ENCODE measurements at regions not wholly inside any gene's neighbourhood (a gene's known extent, or its start where the extent isn't known, plus 50 kb on each side); places are given as distances from the start of the nearest gene placed in this dataset.
"Not testable (repeated sequence)": the region's sequence is repeated elsewhere in the genome, so short reads cannot be mapped to it uniquely, and the experiment has no call there.

DNA sequence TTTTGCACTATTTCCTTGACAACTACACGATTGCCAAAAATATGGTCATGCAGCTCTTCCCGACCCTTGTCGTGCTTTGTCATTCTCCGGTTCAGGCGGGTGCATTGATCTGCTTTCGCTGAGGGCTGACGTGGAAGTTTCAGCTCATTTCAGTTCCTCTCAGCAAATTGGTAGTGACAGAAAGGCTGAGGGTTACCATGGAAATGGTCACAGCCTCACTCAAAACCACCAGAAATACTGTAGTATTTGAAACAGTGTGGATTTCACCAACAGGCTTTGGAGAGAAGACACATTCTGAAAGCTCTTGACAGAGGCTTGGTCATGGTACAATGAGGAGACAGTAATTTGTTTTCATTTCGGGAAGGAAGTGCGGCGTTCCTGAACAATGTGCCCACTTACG lies 99.7 kb upstream of the EXOC2 start:
- no peak for DNase-seq

DNA sequence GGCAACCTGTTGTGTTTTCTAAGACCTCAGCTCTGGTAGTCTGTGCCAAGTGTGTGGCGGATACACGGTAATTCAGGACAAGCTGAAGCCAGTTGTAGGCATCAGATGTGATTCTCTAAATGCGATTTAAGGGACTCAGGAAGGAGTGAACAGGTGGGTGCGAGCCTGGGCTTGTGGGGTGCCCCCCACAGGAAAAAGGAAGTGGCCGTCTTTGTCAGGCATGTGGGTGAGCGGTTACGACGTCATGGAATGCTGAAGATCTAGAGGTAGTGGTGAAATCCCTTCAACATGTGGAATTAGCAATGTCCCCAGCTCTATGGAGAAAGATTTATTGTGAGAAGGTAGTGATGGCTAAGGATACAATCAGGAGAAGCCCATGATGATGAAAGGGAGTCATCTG lies 95.1 kb upstream of the EXOC2 start:
- no peak for DNase-seq

DNA sequence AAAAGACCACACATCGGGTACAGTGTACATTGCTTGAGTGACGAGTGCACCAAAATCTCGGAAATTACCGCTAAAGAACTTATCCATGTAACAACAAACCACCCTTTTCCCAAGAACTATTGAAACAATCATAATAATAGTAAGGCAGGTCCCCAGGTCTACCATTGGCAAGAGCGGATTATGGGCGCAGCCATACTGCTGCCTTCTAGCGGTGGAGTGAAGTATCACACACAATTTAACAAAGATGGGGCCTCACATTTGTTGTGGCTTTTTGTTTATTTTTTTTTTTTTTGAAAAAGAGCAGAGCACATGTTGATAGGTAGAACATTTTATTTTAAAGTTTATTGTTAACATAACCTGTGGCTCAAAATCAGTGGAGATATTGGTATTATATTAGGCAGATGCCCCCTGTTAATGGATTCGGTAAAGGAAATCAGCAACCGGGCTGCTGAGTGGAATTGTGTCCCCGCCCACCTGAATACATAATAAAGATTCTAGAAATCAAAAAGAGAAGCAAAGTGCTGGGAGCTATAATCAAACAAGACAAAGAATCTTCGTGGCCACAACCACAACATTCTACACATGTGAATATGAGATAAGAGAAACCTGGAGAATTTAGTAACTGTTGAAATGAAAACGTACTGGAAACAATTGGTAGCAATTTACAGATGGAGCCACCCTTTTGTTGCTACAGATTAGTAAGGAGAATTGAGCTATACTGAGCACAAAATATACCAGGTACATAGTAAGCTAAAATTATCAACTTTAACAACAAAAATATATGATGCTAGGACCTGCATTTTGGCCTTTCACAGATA lies 94.2 kb upstream of the EXOC2 start:
- DNase-seq, result no peak

DNA sequence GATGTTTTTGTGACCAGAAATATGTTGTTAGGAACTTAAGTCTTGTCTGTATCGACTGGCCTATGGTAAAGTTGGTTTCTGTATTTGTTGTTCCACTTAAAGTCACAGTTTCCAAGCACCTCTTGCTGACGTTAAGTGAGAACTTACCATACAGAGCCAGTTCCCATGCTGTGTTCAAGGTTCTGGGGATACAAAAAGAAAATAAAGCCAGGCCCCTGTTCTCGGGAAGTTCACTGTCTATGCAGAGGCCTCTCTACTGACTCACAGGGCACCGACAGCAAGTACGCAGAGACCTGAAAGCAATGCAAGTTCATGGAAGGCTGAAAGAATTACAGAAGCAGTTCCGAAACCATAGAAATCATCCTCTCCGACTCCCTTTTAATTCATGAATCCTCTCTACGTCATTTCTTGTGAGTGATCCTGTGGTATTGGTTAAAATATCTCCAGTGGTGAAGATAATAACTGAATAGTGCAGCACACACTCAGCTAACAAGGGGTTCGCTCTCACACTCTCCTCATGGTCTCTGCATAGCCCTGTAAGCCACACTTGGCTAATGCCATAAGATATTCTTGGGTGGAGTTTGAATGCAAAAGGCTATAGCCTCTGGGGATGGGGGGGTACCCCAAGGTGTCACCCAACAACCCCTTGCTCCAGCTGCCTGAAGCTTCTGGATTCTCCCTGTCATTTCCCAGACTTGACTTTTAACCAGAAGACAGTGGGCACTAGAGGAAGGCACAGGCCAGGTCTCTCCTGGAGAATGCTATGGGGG lies 91.2 kb upstream of the EXOC2 start:
- no peak for DNase-seq

DNA sequence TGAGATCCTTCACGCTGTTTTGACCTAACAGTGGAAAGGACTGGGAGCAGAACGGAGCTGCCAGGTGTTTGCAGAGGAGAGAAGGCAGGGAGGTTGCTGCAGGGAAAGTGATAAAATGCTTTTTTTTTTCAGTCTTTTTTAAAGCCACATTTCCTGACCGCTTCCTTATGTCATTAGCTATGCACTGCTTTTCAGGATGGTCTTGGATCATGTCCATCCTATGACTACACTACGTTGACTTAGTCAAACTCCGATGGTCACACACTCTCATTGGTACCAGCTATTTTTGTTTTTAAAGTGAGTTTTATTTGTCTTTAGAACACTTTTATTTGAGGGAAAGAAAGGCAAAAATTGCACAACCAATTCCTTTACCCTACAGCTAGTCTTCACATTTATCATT lies 89.2 kb upstream of the EXOC2 start:
- no peak for DNase-seq

DNA sequence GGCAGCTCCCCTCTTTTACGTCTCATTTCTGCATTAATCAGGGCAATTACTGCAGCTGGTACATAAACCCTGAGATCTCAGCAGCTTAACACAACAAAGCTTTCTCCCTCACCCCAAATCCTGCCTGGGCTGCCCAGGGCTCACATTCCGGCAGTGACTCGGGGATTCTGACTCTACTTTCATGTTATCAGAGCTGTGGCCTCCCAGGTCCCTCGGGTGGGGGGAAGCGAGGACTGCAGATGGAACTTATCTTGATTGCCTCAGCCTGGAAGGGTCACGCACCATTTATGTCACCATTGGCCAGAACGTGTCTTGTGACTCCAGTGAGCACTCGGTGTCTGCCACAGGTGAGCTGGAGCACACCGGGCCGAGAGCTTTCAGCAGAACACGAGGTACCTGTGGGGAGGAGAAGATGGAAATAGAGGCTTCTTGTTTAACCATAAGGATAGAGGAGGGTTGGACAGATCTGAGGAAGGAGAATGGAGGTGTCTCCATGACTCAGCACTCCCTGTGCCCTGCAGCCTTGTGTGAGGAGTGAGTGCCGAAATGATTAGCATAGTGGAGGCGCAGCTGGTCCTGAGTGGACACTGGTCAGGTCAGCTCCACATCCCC lies 88.5 kb upstream of the EXOC2 start:
- no peak for DNase-seq

DNA sequence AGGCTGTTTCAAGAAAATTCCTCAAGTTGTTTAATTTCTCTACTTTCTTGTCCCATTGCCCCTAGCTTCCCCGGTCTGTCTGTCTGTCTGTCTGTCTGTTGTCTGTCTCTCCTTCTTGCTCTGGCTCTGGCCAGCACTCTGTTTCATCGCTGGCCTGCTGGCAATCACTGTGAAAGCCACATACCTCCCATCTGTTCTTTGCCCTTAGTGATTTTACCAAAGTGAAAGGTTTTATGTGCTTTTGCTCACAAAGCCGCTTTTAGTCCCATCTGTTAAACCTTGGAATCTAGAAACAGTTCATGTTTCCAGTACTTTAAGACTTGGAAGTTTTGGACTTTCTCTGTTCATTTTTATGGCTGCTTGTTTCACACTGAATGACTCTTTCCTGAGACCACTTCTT lies 87.8 kb upstream of the EXOC2 start:
- no peak for DNase-seq

DNA sequence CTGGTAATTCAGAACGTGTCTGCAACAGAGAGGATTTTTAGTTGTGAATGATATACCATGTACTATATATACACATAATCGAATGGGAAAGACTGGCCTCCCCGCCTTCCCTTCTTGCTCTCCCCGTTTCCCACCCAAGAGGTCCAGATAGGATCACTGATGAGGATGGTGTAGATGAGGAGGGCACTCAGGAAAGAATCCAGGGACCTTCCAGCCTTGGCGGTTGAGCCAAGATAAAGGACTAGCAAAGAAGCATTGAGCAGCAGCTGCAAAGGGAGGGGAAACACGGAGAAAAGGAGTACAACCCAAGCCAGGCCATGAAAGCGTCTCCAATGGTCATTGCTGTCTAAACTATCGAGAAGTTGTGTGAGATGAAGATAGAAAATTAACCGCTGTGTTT lies 84.0 kb upstream of the EXOC2 start:
- no peak for DNase-seq

DNA sequence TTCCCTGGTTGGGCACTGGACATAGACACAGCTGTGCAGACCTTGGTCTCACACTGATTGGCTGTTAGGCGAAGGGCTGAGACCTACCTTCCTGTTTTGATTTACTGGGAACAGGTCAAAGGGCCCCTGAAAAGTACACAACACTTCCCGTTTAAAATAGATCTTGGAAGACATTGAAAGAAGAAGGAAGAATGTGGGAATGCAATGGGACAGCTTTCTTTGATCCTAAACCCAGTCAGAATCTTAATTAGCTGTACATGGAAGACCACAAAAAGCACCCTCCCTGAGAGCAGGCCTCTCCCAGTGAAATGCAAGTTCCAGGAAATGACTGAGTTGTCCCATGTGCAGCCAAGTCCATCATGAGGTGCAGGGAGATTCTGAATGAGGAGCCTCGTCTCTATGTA lies 83.6 kb upstream of the EXOC2 start:
- no peak for DNase-seq

DNA sequence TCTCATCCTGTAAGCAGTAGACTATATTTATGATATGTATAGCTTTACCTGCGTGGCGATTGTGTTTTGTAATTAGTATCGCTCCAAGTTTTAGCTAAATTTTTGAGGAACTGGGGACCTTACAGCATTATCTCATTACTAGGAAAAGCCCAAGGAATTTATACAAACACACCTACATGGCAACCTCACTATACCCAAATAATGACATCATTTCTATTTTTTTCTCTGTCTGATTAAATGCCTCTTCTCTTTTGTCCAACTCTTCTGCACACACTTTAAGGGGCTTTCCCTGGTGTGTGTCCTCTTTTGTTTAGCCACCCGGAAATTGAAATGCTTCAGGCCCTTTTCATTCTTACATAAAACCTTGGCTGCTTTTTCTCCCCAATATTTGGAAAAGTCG lies 82.9 kb upstream of the EXOC2 start:
- DNase-seq, result no peak

DNA sequence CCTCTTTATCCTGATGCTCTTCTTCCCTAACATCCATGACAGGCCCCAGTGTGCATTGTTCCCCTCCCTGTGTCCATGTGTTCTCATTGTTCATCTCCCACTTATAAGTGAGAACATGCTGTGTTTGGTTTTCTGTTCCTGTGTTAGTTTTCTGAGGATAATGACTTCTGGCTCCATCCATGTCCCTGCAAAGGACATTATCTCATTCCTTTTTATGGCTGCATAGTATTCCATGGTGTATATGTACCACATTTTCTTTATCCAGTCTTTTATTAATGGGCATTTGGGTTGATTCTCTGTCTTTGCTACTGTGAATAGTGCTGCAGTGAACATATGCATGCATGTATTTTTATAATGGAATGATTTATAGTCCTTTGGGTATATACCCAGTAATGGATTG lies 78.7 kb upstream of the EXOC2 start:
- DNase-seq, result not testable (repeated sequence)

DNA sequence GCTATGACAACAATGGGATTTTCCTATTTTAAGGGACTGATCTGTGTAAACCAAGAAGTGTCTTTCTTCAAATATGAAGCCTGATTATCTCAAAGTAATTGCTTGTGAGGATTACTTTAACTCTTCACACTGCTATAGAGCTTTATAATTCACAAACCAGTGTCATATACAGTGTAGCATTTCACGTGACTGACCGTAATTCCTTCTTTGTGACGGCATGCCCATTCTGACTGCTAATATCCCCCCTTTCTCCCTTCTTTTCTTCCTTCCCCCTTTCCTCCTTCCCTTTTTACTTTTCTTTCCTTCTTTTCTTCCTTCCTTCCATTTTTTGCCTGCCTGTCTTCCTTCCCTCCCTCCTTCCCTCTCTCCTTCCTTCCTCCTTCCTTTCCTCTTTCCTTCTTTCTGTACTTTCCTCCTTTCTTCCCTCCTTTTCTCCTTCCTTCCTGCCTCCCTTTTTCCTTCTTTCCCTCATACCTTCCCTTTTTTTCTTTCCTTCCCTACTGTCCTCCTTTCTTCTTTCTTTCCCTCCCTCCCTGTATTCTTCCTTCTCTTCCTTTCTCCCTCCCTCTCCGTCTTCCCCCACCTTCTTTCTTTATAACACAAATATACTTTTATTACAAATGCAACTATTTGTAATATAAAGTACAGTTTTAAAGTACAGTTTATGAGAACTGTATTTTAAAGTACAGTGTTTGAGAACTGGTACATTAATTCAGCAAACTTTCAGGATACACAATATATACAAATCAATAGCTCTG lies 75.0 kb upstream of the EXOC2 start:
- DNase-seq, result no peak

DNA sequence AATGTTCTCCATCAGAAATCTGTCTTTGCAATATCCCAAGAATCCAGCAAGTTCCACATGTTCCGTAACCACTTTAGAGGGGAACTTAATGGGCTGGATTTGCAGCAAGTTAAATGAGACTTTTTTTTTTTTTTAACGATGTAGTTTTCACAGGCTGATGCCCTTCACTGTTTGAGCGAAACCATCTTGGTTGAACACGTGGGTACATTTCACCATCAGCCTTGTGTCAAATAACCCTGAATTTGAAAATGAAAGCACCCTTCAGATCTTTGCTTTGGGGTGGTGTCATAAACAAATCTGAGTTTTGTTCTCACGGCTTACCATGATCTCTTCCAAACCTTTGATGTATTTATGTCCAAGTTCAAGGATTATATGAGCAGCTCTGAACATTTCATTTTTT lies 73.7 kb upstream of the EXOC2 start:
- DNase-seq, result no peak

DNA sequence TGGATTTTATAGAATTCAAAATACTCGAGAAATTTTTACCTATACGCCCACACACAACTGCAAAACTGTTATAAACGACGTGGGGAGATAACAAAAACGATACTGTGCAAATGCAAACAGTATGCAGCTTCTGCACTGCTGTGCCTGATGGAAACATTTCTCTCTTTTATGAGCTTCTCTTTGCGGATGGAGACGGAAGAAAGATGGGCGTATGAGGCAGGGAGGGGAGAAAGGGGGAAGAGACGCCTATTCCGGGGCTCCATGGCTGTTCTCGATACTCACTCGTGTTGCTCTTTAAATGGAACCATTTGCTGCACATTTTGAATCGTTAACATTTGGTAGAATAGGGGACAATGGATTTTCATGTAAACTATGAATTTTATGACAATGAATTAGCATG lies 69.1 kb upstream of the EXOC2 start:
- DNase-seq, result no peak

DNA sequence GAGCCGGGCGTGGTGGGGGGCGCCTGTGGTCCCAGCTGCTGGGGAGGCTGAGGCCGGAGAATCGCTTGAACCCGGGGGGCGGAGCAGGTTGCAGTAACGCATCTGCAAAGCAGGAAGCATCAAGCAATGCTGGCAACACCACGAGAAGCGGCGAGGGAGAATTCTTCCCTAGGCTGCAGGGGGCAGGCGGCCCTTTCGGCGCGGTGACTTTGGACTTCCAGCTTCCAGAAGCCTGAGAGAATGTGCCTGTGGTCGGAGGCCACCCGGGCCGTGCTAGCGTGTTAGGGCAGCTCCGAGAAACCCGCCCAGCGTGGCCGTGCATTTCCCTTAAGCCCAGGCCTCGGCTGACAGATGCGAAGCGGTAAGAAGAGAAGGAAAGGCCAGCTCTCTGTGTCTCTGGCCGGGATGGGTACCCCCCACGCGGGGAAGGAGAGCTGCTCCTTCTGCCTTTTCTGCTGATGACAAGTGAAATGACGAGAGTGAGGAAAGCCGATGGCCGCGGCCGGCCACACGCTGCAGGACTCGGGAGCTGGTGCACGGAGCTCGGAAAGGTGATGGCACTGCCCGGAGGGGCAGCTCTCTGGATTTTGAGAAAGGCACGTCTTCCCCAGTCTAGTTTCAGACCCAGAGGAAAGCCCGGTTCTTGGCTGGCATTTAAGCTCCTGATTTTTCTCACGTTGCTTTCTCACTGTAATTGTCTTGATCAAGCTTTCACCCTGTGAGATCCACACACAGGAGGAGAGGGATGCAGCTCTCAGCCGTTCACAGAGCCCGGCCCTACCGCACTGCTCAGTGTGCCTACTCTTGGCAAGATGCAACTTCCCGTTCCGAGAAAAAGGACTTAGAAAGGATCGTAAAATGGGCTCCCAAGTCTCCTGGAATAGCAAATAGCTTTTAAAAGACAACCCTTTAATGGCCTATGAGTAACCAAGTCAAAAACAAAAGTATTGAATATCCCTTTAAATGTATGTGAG lies 68.3 kb upstream of the EXOC2 start:
- no peak for DNase-seq

DNA sequence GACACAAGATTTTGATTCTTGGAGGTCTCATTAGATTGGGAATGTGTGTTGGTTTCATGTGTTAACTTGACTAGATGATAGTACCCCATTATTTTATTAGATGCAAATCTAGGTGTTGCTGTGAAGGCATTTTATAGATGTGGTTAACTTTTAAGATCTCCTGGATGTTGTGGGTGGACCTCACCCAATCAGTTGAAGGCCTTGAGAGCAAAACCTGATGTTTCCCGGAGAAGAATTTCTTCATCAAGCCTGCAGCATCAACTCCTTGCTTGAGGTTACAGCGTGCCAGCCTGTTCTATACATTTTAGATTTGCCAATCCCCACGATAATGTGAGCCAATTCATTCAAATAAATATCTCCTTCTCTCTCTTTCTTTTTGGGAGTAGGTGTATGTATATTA lies 66.8 kb upstream of the EXOC2 start:
- DNase-seq, result no peak

DNA sequence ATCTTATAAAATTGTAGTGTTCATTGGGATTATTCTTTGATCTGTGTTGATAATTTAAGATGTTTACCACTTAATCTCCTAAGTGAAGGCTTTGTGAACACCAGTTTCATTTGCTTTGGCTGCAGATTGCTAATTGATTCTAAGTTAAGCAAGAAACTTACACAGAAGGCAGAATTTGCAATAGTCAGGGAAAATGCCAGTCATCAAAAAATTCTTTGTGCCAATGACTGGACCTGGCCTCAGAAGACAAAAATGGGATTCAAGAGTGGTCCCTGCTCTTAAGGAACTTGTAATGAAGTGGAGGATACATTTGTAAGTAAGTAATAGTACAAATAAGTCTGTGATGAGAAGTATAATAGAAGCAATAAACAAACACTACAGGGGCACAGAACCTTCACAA lies 63.3 kb upstream of the EXOC2 start:
- DNase-seq, result no peak

DNA sequence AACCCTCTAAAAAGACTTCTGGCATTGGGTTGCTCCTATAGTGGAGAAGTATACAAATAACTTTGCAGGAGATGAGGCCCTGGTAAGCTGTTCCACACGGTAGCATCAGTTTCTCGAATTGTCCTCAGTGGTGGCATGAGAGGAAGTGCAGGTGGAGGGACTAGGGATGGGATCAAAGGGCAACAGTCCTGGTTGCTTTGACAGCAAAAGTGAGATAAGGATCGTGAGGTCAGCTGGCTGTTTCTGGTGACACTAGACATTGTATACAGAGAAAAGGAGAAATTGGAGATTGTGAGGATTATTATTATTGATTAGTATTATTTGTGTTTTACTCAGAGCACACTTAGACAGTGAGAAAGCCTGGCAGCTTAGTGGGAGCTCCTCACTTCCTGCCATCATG lies 61.3 kb upstream of the EXOC2 start:
- no peak for DNase-seq

DNA sequence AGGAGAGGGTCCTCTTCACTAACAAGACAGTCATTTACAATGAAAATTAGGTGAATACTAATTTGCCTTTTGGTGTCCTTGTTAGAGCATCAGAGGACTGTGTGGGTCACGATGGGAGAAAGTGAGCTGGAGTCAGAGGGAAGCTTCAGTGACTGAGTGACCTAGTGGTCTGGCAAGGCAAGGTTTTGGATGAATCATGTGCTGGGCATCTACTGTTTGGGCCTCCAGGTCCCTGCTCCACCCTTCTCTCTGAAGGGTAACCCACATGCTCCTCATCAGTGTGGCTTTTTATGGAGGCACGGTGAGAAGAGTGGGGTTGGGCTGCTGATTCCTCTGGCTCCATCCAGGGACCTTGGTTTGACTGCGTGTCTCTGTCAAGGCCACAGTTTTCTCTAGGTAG lies 60.5 kb upstream of the EXOC2 start:
- DNase-seq, result no peak

DNA sequence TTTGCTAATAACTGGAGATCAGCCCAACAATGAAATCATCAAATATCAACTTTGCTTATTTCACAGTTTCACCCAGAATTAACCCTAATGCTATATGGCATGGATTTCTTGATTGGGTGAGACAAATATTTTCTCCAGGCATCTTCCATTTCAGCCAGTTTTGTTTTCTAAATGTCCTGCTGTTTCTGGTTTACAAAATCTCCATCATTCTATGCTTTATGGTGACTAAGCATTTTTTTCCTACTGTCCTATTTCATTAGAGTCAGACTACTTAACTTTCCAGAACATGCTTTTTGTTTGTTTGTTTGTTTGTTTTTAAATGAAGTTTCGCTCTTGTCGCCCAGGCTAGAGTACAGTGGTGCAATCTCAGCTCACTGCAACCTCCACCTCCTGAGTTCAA lies 59.5 kb upstream of the EXOC2 start:
- DNase-seq, result no peak

DNA sequence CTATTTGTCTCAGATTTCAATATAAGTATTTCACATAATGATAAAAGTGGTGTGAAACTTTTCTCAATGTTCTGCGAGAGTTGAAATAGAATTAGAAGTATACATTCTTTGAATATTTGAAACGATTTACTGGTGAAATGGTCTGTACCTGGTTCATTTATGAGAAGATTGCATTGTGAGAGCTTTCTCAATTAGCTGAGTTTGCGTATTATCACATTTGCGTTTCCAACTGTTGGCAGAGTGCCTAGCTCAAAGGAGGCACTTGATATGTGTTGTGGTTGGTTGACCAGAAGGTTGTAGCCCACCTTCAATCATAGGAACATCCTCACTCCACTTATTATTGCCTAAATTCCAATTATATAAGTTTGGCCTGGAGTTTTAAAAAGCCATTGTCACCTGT lies 58.8 kb upstream of the EXOC2 start:
- DNase-seq, result no peak

DNA sequence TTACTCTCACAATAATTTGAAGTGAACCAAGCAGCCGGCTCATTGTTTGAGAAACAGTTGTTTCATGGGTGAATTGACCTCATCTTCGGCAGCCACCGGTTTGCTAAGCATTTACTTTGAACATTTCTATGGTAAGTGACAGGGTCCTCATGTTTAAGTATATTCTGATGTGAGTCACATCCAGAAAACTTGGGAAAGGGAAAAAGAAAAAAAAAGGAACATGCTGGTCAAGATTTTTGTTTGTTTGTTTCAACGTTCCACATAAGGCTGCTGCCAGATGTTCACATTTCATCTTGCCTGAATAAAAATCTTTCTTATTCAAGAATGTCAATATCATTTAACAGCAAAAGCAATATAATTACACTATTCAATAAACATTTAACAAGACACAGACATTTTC lies 55.0 kb upstream of the EXOC2 start:
- DNase-seq, result no peak
